ENCODE measurements at regions not wholly inside any gene's neighbourhood (a gene's known extent, or its start where the extent isn't known, plus 50 kb on each side); places are given as distances from the start of the nearest gene placed in this dataset.

- H3K4me3 ChIP-seq, result no peak overlapping the region
- no peak for FAIRE-seq
- H3K27ac ChIP-seq (ENCODE audit: extremely low read depth, low read depth, low read length), result no peak overlapping the region
- no peaks in the 10 kb centered on the region for H3K36me3 ChIP-seq (ENCODE audit: control insufficient read depth, insufficient read depth, low read length)
- H3K9ac ChIP-seq (ENCODE audit: insufficient read depth in 1 of 2, low read depth in 2 of 2, low read length in 2 of 2), result no peak overlapping the region
- no peak overlapping the region for H3K4me2 ChIP-seq (ENCODE audit: insufficient read depth, low read length)
- H3K9me1 ChIP-seq (ENCODE audit: control insufficient read depth, insufficient read depth, low read length), result no peaks in the 10 kb centered on the region
- CTCF ChIA-PET (ENCODE audit: low intra/inter-chr PET ratio), result no interaction called here
- in situ Hi-C loops (cut with MboI), result no loop called here
- no peaks in the 10 kb centered on the region for H3K4me1 ChIP-seq (replicated peaks in 1 of 2; ENCODE audit: control insufficient read depth in 2 of 2, insufficient read depth in 2 of 2, low read length in 2 of 2)
- no peaks in the 10 kb centered on the region for H3K9me3 ChIP-seq (replicated peaks; ENCODE audit: control insufficient read depth, insufficient read depth, low read depth, low read length)
- H4K20me1 ChIP-seq (replicated peaks; ENCODE audit: control insufficient read depth, insufficient read depth, low read length), result no peaks in the 10 kb centered on the region
- H3K27me3 ChIP-seq (ENCODE audit: control insufficient read depth in 2 of 2, insufficient read depth in 2 of 2, low read length in 2 of 2), result no peaks in the 10 kb centered on the region
- no peak for ATAC-seq
- POLR2A ChIA-PET, result no interaction called here
- no TSS peak for BruUV-seq (replicated peaks)
- TF ChIP-seq TBL1XR1 (IDR thresholded peaks at IDR 0.05; ENCODE audit: low read length in 2 of 2), result no peak
- TF ChIP-seq ZNF318 (IDR thresholded peaks at IDR 0.05; ENCODE audit: borderline replicate concordance in 1 of 2, low read depth in 1 of 2), result no peak
- no peak for TF ChIP-seq ZNF347 (CRISPR knock-in tag; IDR thresholded peaks at IDR 0.05; ENCODE audit: low read depth)
- no peak for TF ChIP-seq ZNF41 (CRISPR knock-in tag; conservative IDR thresholded peaks at IDR 0.05)
- TF ChIP-seq ZNF165 (CRISPR knock-in tag; IDR thresholded peaks at IDR 0.05; ENCODE audit: borderline replicate concordance), result no peak
- TF ChIP-seq ERF (CRISPR knock-in tag; IDR thresholded peaks at IDR 0.05), result no peak
- TF ChIP-seq E2F3 (CRISPR knock-in tag; IDR thresholded peaks at IDR 0.05), result no peak
- DNase-seq (ENCODE audit: extremely low read depth in 1 of 4, low spot score in 3 of 4), result no peak
- no peaks in the 10 kb centered on the region for H3K79me2 ChIP-seq (ENCODE audit: control insufficient read depth, insufficient read depth, low read length)
- WGBS (ENCODE audit: insufficient coverage, low coverage, missing lambda C conversion rate), result 5% methylated on average over 1 of the region's 1 CpG
- intact Hi-C loops (cut with micrococcal nuclease), result no loop called here
- H2AFZ ChIP-seq (ENCODE audit: low read depth, low read length), result no peak overlapping the region
Observed at GRCh38 chr1:218917656-218918055, 256.0 kb upstream of the LYPLAL1 start.
